ENCODE measurements at regions not wholly inside any gene's neighbourhood (a gene's known extent, or its start where the extent isn't known, plus 50 kb on each side); places are given as distances from the start of the nearest gene placed in this dataset.
"Not testable (repeated sequence)": the region's sequence is repeated elsewhere in the genome, so short reads cannot be mapped to it uniquely, and the experiment has no call there.

GRCh38 chr6:119423996-119424395 lies 74.4 kb upstream of the MAN1A1 start (continued):
- TF ChIP-seq, protein P1, sequence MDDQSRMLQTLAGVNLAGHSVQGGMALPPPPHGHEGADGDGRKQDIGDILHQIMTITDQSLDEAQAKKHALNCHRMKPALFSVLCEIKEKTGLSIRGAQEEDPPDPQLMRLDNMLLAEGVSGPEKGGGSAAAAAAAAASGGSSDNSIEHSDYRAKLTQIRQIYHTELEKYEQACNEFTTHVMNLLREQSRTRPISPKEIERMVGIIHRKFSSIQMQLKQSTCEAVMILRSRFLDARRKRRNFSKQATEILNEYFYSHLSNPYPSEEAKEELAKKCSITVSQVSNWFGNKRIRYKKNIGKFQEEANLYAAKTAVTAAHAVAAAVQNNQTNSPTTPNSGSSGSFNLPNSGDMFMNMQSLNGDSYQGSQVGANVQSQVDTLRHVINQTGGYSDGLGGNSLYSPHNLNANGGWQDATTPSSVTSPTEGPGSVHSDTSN (IDR thresholded peaks at IDR 0.05), result no peak
- TF ChIP-seq SMC3 (IDR thresholded peaks at IDR 0.05; ENCODE audit: low read depth, low read length) (no peak), ELF1 (IDR thresholded peaks at IDR 0.05) (no peak), TAF1 (IDR thresholded peaks at IDR 0.05; ENCODE audit: borderline replicate concordance, low read depth, low read length) (no peak), IRF3 (IDR thresholded peaks at IDR 0.05; ENCODE audit: low read depth, low read length) (no peak), FOXM1 (IDR thresholded peaks at IDR 0.05; ENCODE audit: low read depth) (no peak)
- TF ChIP-seq, protein P2, sequence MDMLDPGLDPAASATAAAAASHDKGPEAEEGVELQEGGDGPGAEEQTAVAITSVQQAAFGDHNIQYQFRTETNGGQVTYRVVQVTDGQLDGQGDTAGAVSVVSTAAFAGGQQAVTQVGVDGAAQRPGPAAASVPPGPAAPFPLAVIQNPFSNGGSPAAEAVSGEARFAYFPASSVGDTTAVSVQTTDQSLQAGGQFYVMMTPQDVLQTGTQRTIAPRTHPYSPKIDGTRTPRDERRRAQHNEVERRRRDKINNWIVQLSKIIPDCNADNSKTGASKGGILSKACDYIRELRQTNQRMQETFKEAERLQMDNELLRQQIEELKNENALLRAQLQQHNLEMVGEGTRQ (IDR thresholded peaks at IDR 0.05; ENCODE audit: borderline replicate concordance, low read depth, low read length), result no peak
- TF ChIP-seq, protein P3, sequence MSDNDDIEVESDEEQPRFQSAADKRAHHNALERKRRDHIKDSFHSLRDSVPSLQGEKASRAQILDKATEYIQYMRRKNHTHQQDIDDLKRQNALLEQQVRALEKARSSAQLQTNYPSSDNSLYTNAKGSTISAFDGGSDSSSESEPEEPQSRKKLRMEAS (IDR thresholded peaks at IDR 0.05; ENCODE audit: low read depth), result no peak

DNA sequence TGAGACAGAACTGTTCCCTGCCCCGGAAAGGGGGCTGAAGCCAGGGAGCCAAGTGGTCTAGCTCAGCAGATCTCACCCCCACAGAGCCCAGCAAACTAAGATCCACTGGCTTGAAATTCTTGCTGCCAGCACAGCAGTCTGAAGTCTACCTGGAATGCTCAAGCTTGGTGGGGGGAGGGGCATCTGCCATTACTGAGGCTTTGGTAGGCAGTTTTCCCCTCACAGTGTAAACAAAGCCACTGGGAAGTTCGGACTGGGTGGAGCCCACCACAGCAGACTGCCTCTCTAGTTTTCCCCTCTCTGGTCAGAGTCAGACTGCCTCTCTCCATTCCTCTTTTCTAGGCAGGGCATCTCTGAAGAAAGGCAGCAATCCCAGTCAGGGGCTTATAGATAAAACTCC lies 68.5 kb upstream of the MAN1A1 start:
- H3K27ac ChIP-seq (ENCODE audit: low read depth in 2 of 2, low read length in 1 of 2); H3K27me3 ChIP-seq (ENCODE audit: insufficient read depth); H3K79me2 ChIP-seq (ENCODE audit: insufficient read depth); H3K4me1 ChIP-seq (ENCODE audit: control insufficient read depth in 1 of 2, insufficient read depth in 2 of 2, low read depth in 1 of 2, low read length in 1 of 2); H2AFZ ChIP-seq (ENCODE audit: low read depth); H3F3A ChIP-seq (replicated peaks; ENCODE audit: insufficient read depth); DNase-seq; H3K4me3 ChIP-seq (ENCODE audit: low read depth in 2 of 2, low read length in 1 of 2); POLR2A ChIA-PET; H3K4me2 ChIP-seq; H3K9me2 ChIP-seq; H3K36me3 ChIP-seq (replicated peaks in 1 of 2; ENCODE audit: control insufficient read depth in 1 of 2, insufficient read depth in 2 of 2, low read length in 1 of 2); H3K9me3 ChIP-seq; H4K20me1 ChIP-seq (ENCODE audit: insufficient read depth); H3K9ac ChIP-seq: not testable (repeated sequence)
- 0% methylated on average over 2 of the region's 2 CpGs for WGBS (ENCODE audit: low lambda C conversion rate)
- CTCF ChIA-PET, result interaction anchor here (0.6 kb wide), 1 partner anchor 13 kb away, joined by 3 read pairs; no protein-coding TSS in a partner anchor

DNA sequence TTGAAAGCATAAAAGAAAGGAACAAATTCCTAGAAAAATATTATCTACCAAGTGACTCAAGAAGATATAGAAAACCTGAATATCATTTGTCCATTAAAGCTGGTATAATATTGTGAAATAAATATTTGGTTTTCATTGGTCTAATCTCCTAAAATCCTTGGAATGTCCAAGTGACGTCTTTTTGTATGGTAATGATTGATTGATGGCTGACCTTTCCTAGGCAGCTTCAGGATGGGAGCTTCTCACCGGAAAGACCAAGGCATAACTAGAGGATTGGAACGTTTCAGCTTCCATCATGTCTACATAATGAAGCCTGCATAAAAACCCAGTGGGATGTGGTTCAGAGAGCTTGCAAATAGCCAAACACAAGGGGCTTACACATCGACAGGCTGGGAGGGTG lies 57.6 kb upstream of the MAN1A1 start:
- no peaks in the 10 kb centered on the region for H3K9me3 ChIP-seq

DNA sequence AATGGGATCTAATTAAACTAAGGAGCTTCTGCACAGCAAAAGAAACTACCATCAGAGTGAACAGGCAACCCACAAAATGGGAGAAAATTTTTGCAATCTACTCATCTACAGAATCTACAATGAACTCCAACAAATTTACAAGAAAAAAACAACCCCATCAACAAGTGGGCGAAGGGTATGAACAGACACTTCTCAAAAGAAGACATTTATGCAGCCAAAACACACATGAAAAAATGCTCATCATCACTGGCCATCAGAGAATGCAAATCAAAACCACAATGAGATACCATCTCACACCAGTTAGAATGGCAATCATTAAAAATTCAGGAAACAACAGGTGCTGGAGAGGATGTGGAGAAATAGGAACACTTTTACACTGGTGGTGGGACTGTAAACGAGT lies 55.6 kb upstream of the MAN1A1 start:
- H3K9me3 ChIP-seq; POLR2A ChIA-PET; DNase-seq; H3K9me2 ChIP-seq; H4K20me1 ChIP-seq (ENCODE audit: insufficient read depth); H3K79me2 ChIP-seq (ENCODE audit: insufficient read depth); H3K27ac ChIP-seq (ENCODE audit: low read depth in 2 of 2, low read length in 1 of 2); H2AFZ ChIP-seq (ENCODE audit: low read depth); H3K4me2 ChIP-seq; H3K4me3 ChIP-seq (ENCODE audit: low read depth in 2 of 2, low read length in 1 of 2); H3K27me3 ChIP-seq (ENCODE audit: insufficient read depth); H3K9ac ChIP-seq; H3F3A ChIP-seq (replicated peaks; ENCODE audit: insufficient read depth); H3K4me1 ChIP-seq (ENCODE audit: control insufficient read depth in 1 of 2, insufficient read depth in 2 of 2, low read depth in 1 of 2, low read length in 1 of 2); H3K36me3 ChIP-seq (replicated peaks in 1 of 2; ENCODE audit: control insufficient read depth in 1 of 2, insufficient read depth in 2 of 2, low read length in 1 of 2): not testable (repeated sequence)
- CTCF ChIA-PET, result interaction anchor here (0.6 kb wide), 1 partner anchor 13 kb away, joined by 3 read pairs; no protein-coding TSS in a partner anchor
- WGBS (ENCODE audit: low lambda C conversion rate), result 19% methylated on average over 2 of the region's 2 CpGs

More for the DNA sequence above, 57.6 kb upstream of the MAN1A1 start:
- ChIA-PET CTCF (interaction anchor here (1.3 kb wide), 1 partner anchor 25 kb away, joined by 3 read pairs; no protein-coding TSS in a partner anchor), POLR2A (no interaction called here)
- Histone ChIP-seq H3F3A (replicated peaks; ENCODE audit: insufficient read depth) (no peaks in the 10 kb centered on the region), H3K79me2 (ENCODE audit: insufficient read depth) (no peaks in the 10 kb centered on the region), H3K27ac (ENCODE audit: low read depth in 2 of 2, low read length in 1 of 2) (no peak overlapping the region), H3K4me1 (ENCODE audit: control insufficient read depth in 1 of 2, insufficient read depth in 2 of 2, low read depth in 1 of 2, low read length in 1 of 2) (no peaks in the 10 kb centered on the region), H2AFZ (ENCODE audit: low read depth) (no peak overlapping the region), H3K9ac (no peak overlapping the region), H3K27me3 (ENCODE audit: insufficient read depth) (no peaks in the 10 kb centered on the region), H3K4me3 (ENCODE audit: low read depth in 2 of 2, low read length in 1 of 2) (no peak overlapping the region), H4K20me1 (ENCODE audit: insufficient read depth) (no peaks in the 10 kb centered on the region), H3K9me2 (no peaks in the 10 kb centered on the region), H3K36me3 (replicated peaks in 1 of 2; ENCODE audit: control insufficient read depth in 1 of 2, insufficient read depth in 2 of 2, low read length in 1 of 2) (no peaks in the 10 kb centered on the region), H3K4me2 (no peak overlapping the region)
- TF ChIP-seq POLR2AphosphoS5 (IDR thresholded peaks at IDR 0.05; ENCODE audit: low read depth, low read length), result no peak
- TF ChIP-seq RFX5 (IDR thresholded peaks at IDR 0.05; ENCODE audit: low read length), result no peak
- TF ChIP-seq SIN3A (IDR thresholded peaks at IDR 0.05; ENCODE audit: borderline replicate concordance, low read depth, low read length), result no peak
- no peak for TF ChIP-seq NRF1 (IDR thresholded peaks at IDR 0.05; ENCODE audit: low read depth, low read length)
- TF ChIP-seq RCOR1 (IDR thresholded peaks at IDR 0.05; ENCODE audit: low read length), result no peak
- WGBS (ENCODE audit: low lambda C conversion rate), result 21% methylated on average over 4 of the region's 4 CpGs
- no peak for DNase-seq
